GM21786 (cell line): ENCODE measurements at regions not wholly inside any gene's neighbourhood (a gene's known extent, or its start where the extent isn't known, plus 50 kb on each side); places are given as distances from the start of the nearest gene placed in this dataset.

Experiments used
- ATAC-seq: cut with Tn5 transposase; IDR thresholded peaks from one replicate; pipeline ENCODE4 v1.9.1; 2021; ENCODE audit not compliant: unreplicated experiment

DNA sequence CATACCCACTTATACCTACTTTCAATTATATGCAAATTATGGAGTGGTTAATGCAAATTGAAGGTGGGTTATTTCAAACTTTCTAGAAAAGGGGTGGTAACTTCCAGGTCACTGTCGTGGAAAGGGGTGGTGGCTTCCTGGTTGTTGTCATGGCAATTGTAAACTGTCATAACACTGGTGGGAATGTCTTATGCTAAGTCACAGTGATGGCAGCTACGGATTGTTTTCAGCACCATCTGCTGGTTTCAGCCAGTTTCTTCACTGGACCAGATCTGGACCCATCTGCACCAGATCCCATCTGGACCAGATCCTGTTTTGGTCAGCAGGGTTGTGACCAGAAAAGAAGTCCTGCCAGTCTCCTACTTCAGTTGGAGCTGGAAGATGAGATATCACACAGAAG is 1469.3 kb downstream of the AACS start:
- no peak for ATAC-seq

DNA sequence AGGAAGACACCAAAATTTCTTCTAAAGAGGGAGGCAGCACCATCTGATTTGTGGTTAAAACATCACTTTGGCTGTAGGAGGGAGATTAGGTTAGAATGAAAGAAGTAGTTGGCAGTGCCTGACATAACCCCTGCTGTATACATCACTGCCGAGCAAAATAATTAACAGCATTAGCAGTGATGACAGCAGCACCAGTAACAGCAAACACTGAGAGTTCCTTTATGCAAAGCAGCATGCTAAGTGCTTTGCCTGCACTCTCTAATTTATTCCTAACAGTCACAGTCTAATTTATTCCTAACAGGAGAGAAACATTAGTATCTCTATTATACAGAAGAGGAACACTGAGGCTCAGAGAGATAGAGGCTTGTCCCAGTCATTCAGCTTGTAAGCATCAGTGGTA is 1469.7 kb downstream of the AACS start:
- ATAC-seq: no peak

- no peak for ATAC-seq
Observed at GRCh38 chr12:126535971-126536370, 1470.7 kb downstream of the AACS start.

DNA sequence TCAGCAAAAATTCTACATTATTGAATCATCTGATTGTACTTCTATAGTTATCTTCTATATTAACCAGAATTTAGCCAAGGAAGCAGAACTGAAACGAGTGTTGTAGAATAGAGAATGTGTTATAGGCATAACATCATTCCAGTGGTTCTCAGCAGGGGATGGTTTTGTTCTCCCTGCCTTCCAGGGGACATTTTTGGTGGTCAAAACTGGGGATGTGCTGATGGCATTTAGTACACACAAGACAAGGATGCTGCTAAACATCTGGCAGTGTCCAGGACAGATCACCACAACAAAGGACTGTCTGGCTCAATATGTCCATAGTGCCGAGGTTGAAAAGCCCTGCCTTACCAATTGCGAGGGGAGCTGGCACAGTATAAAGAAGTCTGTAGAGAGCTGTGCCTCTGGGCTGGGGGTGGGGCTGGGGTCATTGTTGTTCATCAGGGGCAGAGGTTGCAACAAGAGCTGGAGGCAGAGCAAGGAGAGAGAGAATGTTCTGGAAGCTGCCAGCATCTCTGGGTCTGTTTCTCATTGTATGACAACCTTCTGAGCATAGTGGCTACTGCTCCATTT is 1472.8 kb downstream of the AACS start:
- ATAC-seq: no peak

GRCh38 chr12:126538888-126539287 is 1473.7 kb downstream of the AACS start:
- no peak for ATAC-seq

- ATAC-seq: no peak
Observed at GRCh38 chr12:126545411-126545810, 1480.2 kb downstream of the AACS start.

DNA sequence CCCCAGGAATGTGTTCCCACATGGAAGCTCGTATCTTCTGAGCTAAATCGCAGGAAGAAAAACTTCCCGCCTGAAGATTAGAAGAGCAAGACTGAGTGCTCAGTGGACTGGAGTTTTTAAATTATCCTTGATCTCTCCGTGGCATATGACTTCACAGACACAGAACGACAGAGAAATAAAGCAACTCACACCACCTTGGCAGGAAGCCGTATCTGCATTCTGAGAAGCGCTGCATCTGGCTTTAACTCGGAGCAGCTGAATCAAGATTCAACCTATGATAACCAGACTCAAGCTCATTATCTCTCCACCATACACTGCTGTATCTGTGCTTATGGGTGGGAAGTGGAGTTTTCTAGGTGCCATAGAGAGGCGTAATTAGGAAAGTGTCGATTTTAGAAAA is 1482.7 kb downstream of the AACS start:
- ATAC-seq: no peak

- no peak for ATAC-seq
Observed at GRCh38 chr12:126551869-126552268, 1486.6 kb downstream of the AACS start.

GRCh38 chr12:126554625-126555024 is 1489.4 kb downstream of the AACS start:
- no peak for ATAC-seq

DNA sequence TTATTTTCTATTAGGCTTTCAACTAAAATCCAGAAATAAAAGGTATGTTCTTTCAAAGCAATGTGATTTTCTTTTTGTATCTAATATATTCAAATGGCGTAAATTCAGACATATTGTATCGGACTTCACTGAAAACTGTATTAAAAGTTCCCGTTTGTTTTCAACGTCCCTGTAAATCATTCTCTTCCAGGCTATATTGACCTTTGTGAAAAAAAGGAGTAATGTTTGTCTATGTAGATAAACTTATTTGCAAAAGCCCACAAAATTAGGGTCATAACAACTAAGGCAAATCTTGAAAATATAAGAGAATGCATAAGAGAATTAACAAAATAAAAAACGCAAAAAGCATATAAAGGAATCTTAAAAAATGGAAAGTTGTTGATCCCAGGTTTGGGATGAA is 1492.4 kb downstream of the AACS start:
- no peak for ATAC-seq

- ATAC-seq: no peak
Observed at GRCh38 chr12:126558219-126558618, 1493.0 kb downstream of the AACS start.

GRCh38 chr12:126558810-126559209 is 1493.6 kb downstream of the AACS start:
- no peak for ATAC-seq

DNA sequence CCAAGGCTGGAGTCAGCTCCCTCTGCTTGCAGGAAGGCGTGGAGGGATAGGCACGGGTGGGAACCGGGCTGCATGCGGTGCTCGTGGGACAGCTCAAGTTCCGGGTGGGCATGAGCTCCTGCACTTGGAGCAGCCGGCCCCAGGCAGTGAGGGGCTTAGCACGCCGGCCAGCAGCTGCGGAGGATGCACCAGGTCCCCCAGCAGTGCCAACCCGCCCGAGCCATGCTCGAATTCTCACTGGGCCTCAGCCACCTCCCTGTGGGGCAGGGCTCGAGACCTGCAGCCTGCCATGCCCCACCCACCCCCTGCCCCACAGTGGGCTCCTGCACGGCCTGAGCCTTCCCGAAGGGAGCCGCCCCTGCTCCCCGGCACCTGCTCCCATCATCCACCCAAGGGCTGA is 1501.8 kb downstream of the AACS start:
- ATAC-seq: no peak

DNA sequence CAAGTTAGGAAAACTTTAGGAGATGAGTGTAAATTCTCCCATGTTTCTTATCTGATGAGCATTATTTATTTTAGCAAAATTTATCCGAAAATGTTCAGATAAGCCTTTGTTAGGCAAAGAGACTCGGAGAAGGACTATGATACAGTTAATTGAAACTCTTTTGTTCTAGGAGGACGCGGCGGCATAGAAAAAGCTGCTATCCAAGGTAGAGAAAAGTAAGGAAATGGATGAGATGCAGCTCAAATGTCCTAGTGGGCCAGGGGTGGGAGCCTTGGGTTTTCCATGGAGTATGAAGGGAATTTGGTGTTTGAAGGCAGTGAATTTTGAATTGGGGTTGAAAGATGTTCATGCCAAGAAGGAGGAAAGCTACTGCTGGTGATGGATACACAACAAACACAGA is 1504.5 kb downstream of the AACS start:
- ATAC-seq: no peak

- no peak for ATAC-seq
Observed at GRCh38 chr12:126570566-126570965, 1505.3 kb downstream of the AACS start.

GRCh38 chr12:126572170-126572569 is 1506.9 kb downstream of the AACS start:
- no peak for ATAC-seq

GRCh38 chr12:126581655-126582054 is 1516.4 kb downstream of the AACS start:
- no peak for ATAC-seq

DNA sequence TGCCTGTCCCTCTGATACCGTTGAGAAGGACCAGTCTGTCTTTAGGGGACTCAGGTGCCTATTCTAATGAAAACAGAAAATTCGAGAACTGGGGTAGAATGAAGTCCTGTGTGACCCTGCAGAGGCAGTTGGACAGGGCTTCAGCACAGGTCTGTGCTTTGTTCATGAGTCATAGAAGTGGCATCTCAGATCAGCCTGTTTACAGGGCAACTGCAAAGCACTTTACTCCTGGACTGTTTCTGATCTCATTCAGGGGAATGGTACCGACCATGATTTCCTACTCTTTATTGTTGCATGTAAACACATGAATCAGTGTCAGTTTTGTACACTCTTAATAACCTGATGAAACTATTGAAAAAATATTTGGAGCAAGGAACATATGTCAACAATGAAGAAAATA is 1517.0 kb downstream of the AACS start:
- no peak for ATAC-seq

DNA sequence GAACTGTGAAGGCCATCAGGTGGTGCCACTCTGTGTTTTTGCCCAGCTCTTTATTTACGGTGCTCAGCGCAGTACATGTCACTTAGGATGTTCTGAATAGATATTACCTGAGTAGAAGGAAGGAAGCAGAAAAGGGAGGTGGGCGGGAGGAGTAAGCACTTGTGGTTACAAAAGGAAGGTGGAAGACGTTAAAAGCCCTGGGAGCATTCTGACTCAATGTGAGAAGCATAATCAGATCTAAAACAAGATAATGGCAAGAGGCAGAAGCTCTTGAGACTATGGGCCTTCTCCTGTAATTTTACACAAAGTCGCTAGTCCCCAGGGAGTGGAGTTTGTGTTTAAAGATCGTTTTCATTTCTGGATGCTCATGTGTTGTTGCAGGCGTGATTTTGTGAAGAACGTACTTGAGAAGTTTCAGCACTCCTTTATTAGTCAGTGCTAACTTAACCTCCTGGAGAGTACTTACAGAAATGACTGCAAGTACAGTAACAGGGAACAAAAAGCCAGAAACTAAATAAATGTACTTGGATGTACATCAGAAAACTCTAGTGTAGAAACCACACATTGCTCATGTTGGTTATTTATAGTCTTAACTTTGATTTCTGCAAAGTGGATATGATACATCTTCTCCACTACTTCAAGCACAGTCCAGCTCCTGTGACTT is 1523.5 kb downstream of the AACS start:
- no peak for ATAC-seq

GRCh38 chr12:126591533-126591932 is 1526.3 kb downstream of the AACS start:
- ATAC-seq: no peak

GRCh38 chr12:126601184-126602170 is 1536.2 kb downstream of the AACS start:
- no peak for ATAC-seq

DNA sequence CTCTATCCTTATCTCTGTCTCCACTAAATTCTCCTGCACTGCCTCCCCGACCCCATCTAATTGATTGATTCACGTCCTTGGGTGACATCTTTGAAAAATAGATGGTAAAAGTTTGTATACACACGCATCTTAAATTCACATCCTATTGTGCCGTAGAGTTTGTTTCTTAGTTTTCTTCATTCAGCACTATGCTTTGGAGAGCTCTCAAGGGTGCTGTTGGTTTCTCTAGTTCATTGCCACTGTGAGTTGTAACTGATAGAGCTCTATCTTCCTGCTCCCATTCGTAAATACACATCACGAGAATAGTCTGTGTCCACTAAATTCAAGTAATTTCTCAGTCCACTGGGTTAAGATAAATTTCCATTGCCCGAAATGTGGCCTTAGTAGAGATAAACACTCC is 1537.4 kb downstream of the AACS start:
- ATAC-seq: no peak
